Activated CD4-positive, alpha-beta T cell treated with anti-CD3 and anti-CD28 coated beads, Interleukin-2, amount 10 ng/mL, durations not matched to agents 7 days and 5 days (primary cell): ENCODE measurements at regions not wholly inside any gene's neighbourhood (a gene's known extent, or its start where the extent isn't known, plus 50 kb on each side); places are given as distances from the start of the nearest gene placed in this dataset.

Experiments
- CTCF ChIA-PET: fragments of 350-600 bp; sonication (Branson Sonifier 250); formaldehyde crosslinking; loops from one replicate; lab custom pipeline; 2021; ENCODE audit warnings: antibody characterized with exemption; lab: Charles Lee
- POLR2A ChIA-PET: fragments of 350-600 bp; sonication (Branson Sonifier 250); formaldehyde crosslinking; loops from one replicate; lab custom pipeline; 2021; ENCODE audit warnings: antibody characterized with exemption; lab: Charles Lee
- DNase-seq: peaks from one replicate; pipeline ENCODE4 v3.0.0-alpha.2; 2020
- H3K27ac Mint-ChIP-seq: one replicate; pipeline ENCODE4 v1.8.0; 2021; ENCODE audit warnings: mild to moderate bottlenecking, moderate library complexity, mixed read lengths
- H3K27me3 Mint-ChIP-seq: one replicate; pipeline ENCODE4 v1.8.0; 2021; ENCODE audit warnings: mixed read lengths
- H3K36me3 Mint-ChIP-seq: one replicate; pipeline ENCODE4 v1.8.0; 2021; ENCODE audit warnings: low read depth, mixed read lengths
- H3K4me1 Mint-ChIP-seq: one replicate; pipeline ENCODE4 v1.8.0; 2021; ENCODE audit warnings: mixed read lengths
- H3K4me3 Mint-ChIP-seq: one replicate; pipeline ENCODE4 v1.8.0; 2021; ENCODE audit warnings: mild to moderate bottlenecking, moderate library complexity, mixed read lengths
- H3K9me3 Mint-ChIP-seq: one replicate; pipeline ENCODE4 v1.8.0; 2021; ENCODE audit warnings: mixed read lengths

GRCh38 chr7:121484089-121484763 lies 88.1 kb upstream of the FAM3C start:
- H3K27me3 Mint-ChIP-seq, result peaks cover 9% of the 10 kb centered on the region
- no peak for DNase-seq
- no peaks in the 10 kb centered on the region for H3K9me3 Mint-ChIP-seq
- H3K36me3 Mint-ChIP-seq, result no peaks in the 10 kb centered on the region
- POLR2A ChIA-PET, result no interaction called here
- no peak overlapping the region for H3K4me3 Mint-ChIP-seq
- H3K27ac Mint-ChIP-seq, result no peak overlapping the region
- peaks cover 2% of the 10 kb centered on the region for H3K4me1 Mint-ChIP-seq
- CTCF ChIA-PET, result interaction anchor here (0.6 kb wide), 1 partner anchor 20 kb away, joined by 3 read pairs; no protein-coding TSS in a partner anchor

DNA sequence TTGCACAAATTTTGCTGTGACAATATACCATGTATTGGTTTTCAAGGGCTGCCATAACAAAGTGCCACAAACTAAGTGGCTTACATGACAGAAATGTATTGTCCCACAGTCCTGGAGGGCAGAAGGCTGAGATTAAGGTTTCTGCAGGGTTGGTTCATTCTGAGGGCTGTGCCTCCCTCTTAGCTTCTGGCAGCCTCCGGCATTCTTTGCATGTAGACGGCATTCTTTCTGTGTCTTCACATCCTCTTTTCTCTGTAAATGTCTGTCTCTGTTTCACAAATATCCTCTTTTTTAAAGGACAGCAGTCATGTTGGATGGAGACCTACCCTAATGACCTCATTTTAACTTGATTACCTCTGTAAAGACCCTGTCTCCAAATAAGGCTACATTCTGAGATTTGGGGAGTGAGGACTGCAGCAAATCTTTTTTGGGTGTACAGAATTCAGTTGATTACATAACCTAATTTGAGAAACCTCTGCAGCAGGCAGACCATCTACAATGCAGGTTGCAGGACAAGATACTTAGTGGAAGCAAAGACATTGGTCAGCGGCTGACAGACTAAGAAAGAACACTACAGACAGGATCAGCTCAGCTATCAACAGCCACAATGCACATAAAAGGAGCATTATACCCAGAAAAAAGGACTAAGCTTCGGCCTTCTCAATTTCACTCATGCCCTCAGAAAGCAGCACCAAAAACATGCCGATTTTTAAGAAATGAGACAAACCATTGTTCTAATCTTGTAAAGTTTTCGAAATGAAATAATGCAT lies 84.6 kb upstream of the FAM3C start:
- Mint-ChIP-seq H3K4me3 (no peak overlapping the region), H3K27ac (no peak overlapping the region), H3K9me3 (no peaks in the 10 kb centered on the region), H3K4me1 (peaks cover 2% of the 10 kb centered on the region), H3K36me3 (no peaks in the 10 kb centered on the region), H3K27me3 (peaks cover 6% of the 10 kb centered on the region)
- ChIA-PET POLR2A (no interaction called here), CTCF (no interaction called here)
- no peak for DNase-seq

GRCh38 chr7:121480058-121480457 lies 84.0 kb upstream of the FAM3C start:
- Mint-ChIP-seq H3K27me3 (peaks cover 6% of the 10 kb centered on the region), H3K36me3 (no peaks in the 10 kb centered on the region), H3K4me1 (peaks cover 2% of the 10 kb centered on the region), H3K9me3 (no peaks in the 10 kb centered on the region), H3K27ac (no peak overlapping the region), H3K4me3 (no peak overlapping the region)
- POLR2A ChIA-PET, result no interaction called here
- CTCF ChIA-PET, result no interaction called here
- DNase-seq, result no peak

- POLR2A ChIA-PET, result no interaction called here
- H3K36me3 Mint-ChIP-seq, result peaks cover 3% of the 10 kb centered on the region
- no peak for DNase-seq
- CTCF ChIA-PET, result interaction anchor here (1.0 kb wide), 1 partner anchor 91 kb away, joined by 3 read pairs; no protein-coding TSS in a partner anchor
- H3K4me1 Mint-ChIP-seq, result peaks cover 2% of the 10 kb centered on the region
- H3K27me3 Mint-ChIP-seq, result peaks cover 6% of the 10 kb centered on the region
- no peak overlapping the region for H3K27ac Mint-ChIP-seq
- no peaks in the 10 kb centered on the region for H3K9me3 Mint-ChIP-seq
- no peak overlapping the region for H3K4me3 Mint-ChIP-seq
Observed at GRCh38 chr7:121479466-121479865, 83.4 kb upstream of the FAM3C start.

DNA sequence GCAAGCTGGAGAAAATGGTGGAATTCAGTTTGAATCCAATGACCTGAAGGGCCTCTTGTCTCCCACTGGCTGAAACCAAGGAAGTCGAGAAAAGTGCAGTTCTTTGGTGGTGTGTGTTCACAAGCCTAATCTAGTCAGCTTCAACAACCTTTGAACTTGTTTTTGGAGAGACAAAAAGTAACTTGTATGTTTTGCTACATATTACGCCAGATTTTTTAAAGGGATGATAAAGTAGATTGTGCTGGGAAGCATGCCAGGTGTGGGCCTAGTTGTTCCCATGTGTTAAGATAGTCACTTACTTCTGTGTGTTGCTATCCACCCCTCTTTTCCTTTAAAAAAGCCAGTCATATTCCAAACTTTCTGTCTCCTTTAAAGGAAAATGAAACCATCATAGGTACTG lies 79.7 kb upstream of the FAM3C start:
- no peaks in the 10 kb centered on the region for H3K4me1 Mint-ChIP-seq
- peaks cover 4% of the 10 kb centered on the region for H3K27me3 Mint-ChIP-seq
- CTCF ChIA-PET, result interaction anchor here (0.6 to 1.2 kb wide), 2 partner anchors 12 to 33 kb away, joined by 3 read pairs; no protein-coding TSS in a partner anchor
- POLR2A ChIA-PET, result no interaction called here
- no peaks in the 10 kb centered on the region for H3K9me3 Mint-ChIP-seq
- H3K36me3 Mint-ChIP-seq, result peaks cover 3% of the 10 kb centered on the region
- H3K27ac Mint-ChIP-seq, result no peak overlapping the region
- H3K4me3 Mint-ChIP-seq, result no peak overlapping the region
- no peak for DNase-seq

DNA sequence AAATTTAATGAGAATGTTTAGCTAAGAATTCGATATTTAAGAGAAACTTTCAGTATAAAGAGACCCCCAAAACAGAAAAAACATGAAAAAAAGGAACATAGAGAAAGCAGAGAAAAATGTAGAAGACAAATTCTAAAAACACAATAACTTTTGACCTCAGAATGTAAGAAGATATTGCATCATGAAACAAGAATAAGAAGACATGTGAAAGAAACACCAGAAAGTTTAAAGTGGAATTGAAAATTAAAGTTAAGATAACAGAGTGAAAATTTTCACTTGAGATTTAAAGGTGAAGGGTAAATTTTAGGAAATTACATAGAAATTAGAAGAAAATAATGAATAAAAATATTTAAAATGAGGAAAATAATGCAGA lies 78.2 kb upstream of the FAM3C start:
- peaks cover 3% of the 10 kb centered on the region for H3K36me3 Mint-ChIP-seq
- POLR2A ChIA-PET, result no interaction called here
- no peak overlapping the region for H3K4me3 Mint-ChIP-seq
- CTCF ChIA-PET, result no interaction called here
- no peak overlapping the region for H3K27ac Mint-ChIP-seq
- H3K27me3 Mint-ChIP-seq, result no peaks in the 10 kb centered on the region
- H3K4me1 Mint-ChIP-seq, result no peaks in the 10 kb centered on the region
- DNase-seq, result no peak
- H3K9me3 Mint-ChIP-seq, result no peaks in the 10 kb centered on the region

- no peaks in the 10 kb centered on the region for H3K4me1 Mint-ChIP-seq
- no peak for DNase-seq
- ChIA-PET CTCF (no interaction called here), POLR2A (no interaction called here)
- H3K4me3 Mint-ChIP-seq, result no peak overlapping the region
- no peak overlapping the region for H3K27ac Mint-ChIP-seq
- H3K27me3 Mint-ChIP-seq, result no peaks in the 10 kb centered on the region
- peaks cover 3% of the 10 kb centered on the region for H3K36me3 Mint-ChIP-seq
- H3K9me3 Mint-ChIP-seq, result no peaks in the 10 kb centered on the region
Observed at GRCh38 chr7:121473645-121474300, 77.7 kb upstream of the FAM3C start.

DNA sequence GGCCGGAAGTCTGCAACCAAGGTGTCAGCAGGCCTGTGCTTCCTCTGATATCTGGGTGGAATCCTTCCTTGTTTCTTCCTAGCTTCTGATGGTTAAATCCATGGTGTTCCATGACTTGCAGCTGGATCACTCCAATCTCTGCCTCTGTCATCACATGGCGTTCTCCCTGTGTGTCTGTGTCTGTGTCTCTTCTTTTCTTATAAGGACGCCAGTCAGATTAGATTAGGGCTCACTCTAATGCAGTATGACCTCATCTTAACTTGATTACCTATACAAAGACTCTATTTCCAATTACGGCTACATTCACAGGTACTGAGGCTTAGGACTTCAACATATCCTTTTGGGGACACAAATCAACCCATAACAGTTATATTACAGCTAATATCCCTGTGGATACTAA lies 70.3 kb upstream of the FAM3C start:
- no peak overlapping the region for H3K4me3 Mint-ChIP-seq
- no peaks in the 10 kb centered on the region for H3K9me3 Mint-ChIP-seq
- DNase-seq, result no peak
- ChIA-PET POLR2A (no interaction called here), CTCF (no interaction called here)
- H3K4me1 Mint-ChIP-seq, result no peaks in the 10 kb centered on the region
- no peak overlapping the region for H3K27ac Mint-ChIP-seq
- no peaks in the 10 kb centered on the region for H3K36me3 Mint-ChIP-seq
- peaks cover 4% of the 10 kb centered on the region for H3K27me3 Mint-ChIP-seq

DNA sequence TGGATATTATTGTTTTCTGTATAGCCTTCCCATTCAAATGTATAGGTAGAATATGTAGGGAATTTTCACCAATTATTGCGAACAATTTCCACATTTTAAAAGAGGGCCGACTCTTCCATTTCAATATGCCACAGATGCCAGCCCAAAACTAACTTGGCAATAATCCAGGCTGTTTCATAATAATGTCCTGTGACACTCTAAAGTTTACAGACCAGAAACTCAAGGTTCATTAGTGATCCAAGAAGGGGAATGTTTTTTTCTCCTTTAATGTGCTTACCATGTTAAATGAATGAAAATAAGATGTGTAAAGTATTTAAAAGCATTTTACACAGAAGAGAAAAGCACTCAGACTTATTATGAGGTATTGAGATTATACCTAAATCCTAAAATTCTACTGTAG lies 63.0 kb upstream of the FAM3C start:
- H3K27me3 Mint-ChIP-seq, result peaks cover 9% of the 10 kb centered on the region
- H3K4me1 Mint-ChIP-seq, result no peaks in the 10 kb centered on the region
- H3K36me3 Mint-ChIP-seq, result no peaks in the 10 kb centered on the region
- H3K27ac Mint-ChIP-seq, result no peak overlapping the region
- CTCF ChIA-PET, result no interaction called here
- no peaks in the 10 kb centered on the region for H3K9me3 Mint-ChIP-seq
- POLR2A ChIA-PET, result no interaction called here
- no peak for DNase-seq
- no peak overlapping the region for H3K4me3 Mint-ChIP-seq

DNA sequence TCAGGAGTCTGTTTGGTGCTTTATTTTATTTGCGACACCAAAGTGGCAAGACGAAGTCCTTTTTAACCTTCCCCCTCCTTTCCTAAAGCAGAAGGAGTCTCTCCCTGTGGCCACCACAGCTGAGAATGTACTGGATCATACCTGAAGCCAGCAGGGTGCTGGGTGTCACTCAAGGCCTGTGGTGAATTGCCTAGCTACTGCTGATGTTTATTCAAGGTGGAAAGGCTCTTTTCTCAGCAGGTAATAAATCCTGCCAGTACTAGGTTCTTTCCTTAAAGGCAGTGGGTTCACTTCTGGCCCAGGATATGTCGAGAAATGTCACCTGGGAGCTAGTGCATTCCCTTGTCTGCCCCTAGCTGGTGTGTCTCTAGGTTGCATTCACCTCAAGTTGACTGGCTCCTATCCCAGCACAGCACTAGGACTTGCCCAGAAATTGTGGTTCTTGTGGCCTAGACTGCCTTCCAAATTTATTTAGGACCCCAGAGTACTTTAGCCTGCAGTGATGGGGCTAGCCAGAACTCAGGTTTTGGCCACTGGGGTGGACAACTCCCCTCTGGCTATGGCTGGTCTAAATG lies 60.8 kb upstream of the FAM3C start:
- DNase-seq, result no peak
- Mint-ChIP-seq H3K27ac (no peak overlapping the region), H3K27me3 (peaks cover 8% of the 10 kb centered on the region), H3K9me3 (no peaks in the 10 kb centered on the region), H3K4me3 (no peak overlapping the region), H3K36me3 (no peaks in the 10 kb centered on the region), H3K4me1 (no peaks in the 10 kb centered on the region)
- ChIA-PET CTCF (no interaction called here), POLR2A (no interaction called here)

- POLR2A ChIA-PET, result no interaction called here
- H3K4me1 Mint-ChIP-seq, result no peaks in the 10 kb centered on the region
- CTCF ChIA-PET, result no interaction called here
- no peak for DNase-seq
- no peak overlapping the region for H3K4me3 Mint-ChIP-seq
- no peak overlapping the region for H3K27ac Mint-ChIP-seq
- H3K36me3 Mint-ChIP-seq, result no peaks in the 10 kb centered on the region
- H3K9me3 Mint-ChIP-seq, result no peaks in the 10 kb centered on the region
- peaks cover 4% of the 10 kb centered on the region for H3K27me3 Mint-ChIP-seq
Observed at GRCh38 chr7:121456015-121456414, 59.9 kb upstream of the FAM3C start.

- no peaks in the 10 kb centered on the region for H3K9me3 Mint-ChIP-seq
- H3K36me3 Mint-ChIP-seq, result no peaks in the 10 kb centered on the region
- ChIA-PET CTCF (no interaction called here), POLR2A (no interaction called here)
- no peaks in the 10 kb centered on the region for H3K27me3 Mint-ChIP-seq
- H3K4me3 Mint-ChIP-seq, result no peak overlapping the region
- no peak overlapping the region for H3K27ac Mint-ChIP-seq
- no peaks in the 10 kb centered on the region for H3K4me1 Mint-ChIP-seq
- no peak for DNase-seq
Observed at GRCh38 chr7:121452389-121452788, 56.3 kb upstream of the FAM3C start.
